CD4-positive, alpha-beta T cell treated with Interleukin-1 beta for 1 hour (primary cell): ENCODE measurements at regions not wholly inside any gene's neighbourhood (a gene's known extent, or its start where the extent isn't known, plus 50 kb on each side); places are given as distances from the start of the nearest gene placed in this dataset.
"Not testable (repeated sequence)": the region's sequence is repeated elsewhere in the genome, so short reads cannot be mapped to it uniquely, and the experiment has no call there.

Experiments
- DNase-seq, 2 donors: peaks; one replicate each; pipeline ENCODE4 v3.0.0-alpha.2; 2020 to 2022

GRCh38 chr2:239723486-239724193 is 301.5 kb downstream of the NDUFA10 start:
- no peak for DNase-seq

- no peak for DNase-seq
Observed at GRCh38 chr2:239722760-239723470, 302.2 kb downstream of the NDUFA10 start.

GRCh38 chr2:239721991-239722759 is 303.0 kb downstream of the NDUFA10 start:
- DNase-seq: no peak

GRCh38 chr2:239721531-239721930 is 303.6 kb downstream of the NDUFA10 start:
- no peak for DNase-seq

- no peak for DNase-seq
Observed at GRCh38 chr2:239720361-239721360, 304.5 kb downstream of the NDUFA10 start.

GRCh38 chr2:239719791-239720360 is 305.3 kb downstream of the NDUFA10 start:
- DNase-seq: no peak

- DNase-seq: not testable (repeated sequence)
Observed at GRCh38 chr2:239718991-239719390, 306.2 kb downstream of the NDUFA10 start.

GRCh38 chr2:239717706-239718105 is 307.4 kb downstream of the NDUFA10 start:
- no peak for DNase-seq

GRCh38 chr2:239717319-239717675 is 307.8 kb downstream of the NDUFA10 start:
- DNase-seq: no peak

- DNase-seq: no peak
Observed at GRCh38 chr2:239716536-239717318, 308.4 kb downstream of the NDUFA10 start.

- DNase-seq: no peak
Observed at GRCh38 chr2:239716009-239716408, 309.1 kb downstream of the NDUFA10 start.

- no peak for DNase-seq
Observed at GRCh38 chr2:239715606-239716005, 309.5 kb downstream of the NDUFA10 start.

- no peak for DNase-seq
Observed at GRCh38 chr2:239715202-239715601, 309.9 kb downstream of the NDUFA10 start.

GRCh38 chr2:239714116-239714515 is 311.0 kb downstream of the NDUFA10 start:
- no peak for DNase-seq

- no peak for DNase-seq
Observed at GRCh38 chr2:239712755-239713154, 311.9 kb upstream of the HDAC4 start.

- DNase-seq: no peak
Observed at GRCh38 chr2:239711911-239712570, 311.2 kb upstream of the HDAC4 start.

- DNase-seq: no peak
Observed at GRCh38 chr2:239710953-239711861, 310.4 kb upstream of the HDAC4 start.

GRCh38 chr2:239706367-239706766 is 305.5 kb upstream of the HDAC4 start:
- no peak for DNase-seq

- no peak for DNase-seq
Observed at GRCh38 chr2:239704737-239705136, 303.9 kb upstream of the HDAC4 start.

- no peak for DNase-seq
Observed at GRCh38 chr2:239703834-239704233, 303.0 kb upstream of the HDAC4 start.
